ENCODE measurements at regions not wholly inside any gene's neighbourhood (a gene's known extent, or its start where the extent isn't known, plus 50 kb on each side); places are given as distances from the start of the nearest gene placed in this dataset.

DNA sequence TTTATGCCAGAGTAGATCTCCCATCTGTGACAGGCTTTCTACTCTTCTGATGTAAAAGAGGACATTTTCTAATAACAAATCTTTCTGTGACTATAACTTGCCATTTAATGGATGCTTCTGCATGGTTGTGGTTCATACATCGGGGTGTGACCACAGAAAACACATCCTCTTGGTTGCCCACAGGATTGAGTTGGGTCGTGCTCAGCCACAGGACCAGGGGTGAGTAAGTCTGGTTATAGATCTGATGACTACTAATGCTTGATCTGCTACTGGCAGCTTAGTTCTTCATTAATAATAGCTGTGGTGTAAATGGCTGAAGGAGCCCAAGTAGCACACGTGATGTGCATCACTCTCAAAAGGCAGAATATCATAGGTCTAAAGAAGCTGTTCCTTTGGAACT lies 328.2 kb downstream of the RWDD3 start:
- DNase-seq (ENCODE audit: low read depth, low spot score) (no peak), FAIRE-seq (no peak)
- Histone ChIP-seq H3K27ac (ENCODE audit: control insufficient read depth, insufficient read depth, low read length) (no peak overlapping the region), H3K4me3 (ENCODE audit: control insufficient read depth in 2 of 3, extremely low read depth in 1 of 3, insufficient read depth in 2 of 3, low read depth in 1 of 3, low read length in 3 of 3) (no peak overlapping the region), H3K4me2 (ENCODE audit: control insufficient read depth, extremely low read depth, insufficient read depth, low read depth, low read length) (no peak overlapping the region), H4K20me1 (ENCODE audit: control insufficient read depth, extremely low read depth, insufficient read depth, low read length) (no peaks in the 10 kb centered on the region), H3K79me2 (ENCODE audit: control insufficient read depth, insufficient read depth, low read length) (no peaks in the 10 kb centered on the region), H2AFZ (ENCODE audit: control insufficient read depth, low read length) (no peak overlapping the region), H3K36me3 (ENCODE audit: control insufficient read depth in 2 of 2, extremely low read depth in 1 of 2, insufficient read depth in 2 of 2, low read length in 2 of 2) (no peaks in the 10 kb centered on the region), H3K4me1 (ENCODE audit: control insufficient read depth, extremely low read depth, insufficient read depth, low read length) (no peaks in the 10 kb centered on the region), H3K27me3 (ENCODE audit: control insufficient read depth, extremely low read depth, insufficient read depth, low read length) (no peaks in the 10 kb centered on the region), H3K9me1 (ENCODE audit: control insufficient read depth, extremely low read depth, insufficient read depth, low read length) (no peaks in the 10 kb centered on the region), H3K9me3 (ENCODE audit: control insufficient read depth, low read depth, low read length) (no peaks in the 10 kb centered on the region), H3K9ac (ENCODE audit: control insufficient read depth, extremely low read depth, insufficient read depth, low read length) (no peak overlapping the region)
- dilution Hi-C loops (cut with MboI; ENCODE audit: extremely low pct_ligation_motif_present, low sequenced_read_pairs), result no loop called here
- TF ChIP-seq, protein P1, sequence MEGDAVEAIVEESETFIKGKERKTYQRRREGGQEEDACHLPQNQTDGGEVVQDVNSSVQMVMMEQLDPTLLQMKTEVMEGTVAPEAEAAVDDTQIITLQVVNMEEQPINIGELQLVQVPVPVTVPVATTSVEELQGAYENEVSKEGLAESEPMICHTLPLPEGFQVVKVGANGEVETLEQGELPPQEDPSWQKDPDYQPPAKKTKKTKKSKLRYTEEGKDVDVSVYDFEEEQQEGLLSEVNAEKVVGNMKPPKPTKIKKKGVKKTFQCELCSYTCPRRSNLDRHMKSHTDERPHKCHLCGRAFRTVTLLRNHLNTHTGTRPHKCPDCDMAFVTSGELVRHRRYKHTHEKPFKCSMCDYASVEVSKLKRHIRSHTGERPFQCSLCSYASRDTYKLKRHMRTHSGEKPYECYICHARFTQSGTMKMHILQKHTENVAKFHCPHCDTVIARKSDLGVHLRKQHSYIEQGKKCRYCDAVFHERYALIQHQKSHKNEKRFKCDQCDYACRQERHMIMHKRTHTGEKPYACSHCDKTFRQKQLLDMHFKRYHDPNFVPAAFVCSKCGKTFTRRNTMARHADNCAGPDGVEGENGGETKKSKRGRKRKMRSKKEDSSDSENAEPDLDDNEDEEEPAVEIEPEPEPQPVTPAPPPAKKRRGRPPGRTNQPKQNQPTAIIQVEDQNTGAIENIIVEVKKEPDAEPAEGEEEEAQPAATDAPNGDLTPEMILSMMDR (optimal IDR thresholded peaks at IDR 0.05 in 1 of 3, IDR thresholded peaks at IDR 0.05 in 1 of 3, conservative IDR thresholded peaks at IDR 0.05 in 1 of 3; ENCODE audit: extremely low read depth in 1 of 3, insufficient read depth in 2 of 3, low read length in 3 of 3), result no peak
- no peak for TF ChIP-seq EZH2 (IDR thresholded peaks at IDR 0.05; ENCODE audit: low read length)

DNA sequence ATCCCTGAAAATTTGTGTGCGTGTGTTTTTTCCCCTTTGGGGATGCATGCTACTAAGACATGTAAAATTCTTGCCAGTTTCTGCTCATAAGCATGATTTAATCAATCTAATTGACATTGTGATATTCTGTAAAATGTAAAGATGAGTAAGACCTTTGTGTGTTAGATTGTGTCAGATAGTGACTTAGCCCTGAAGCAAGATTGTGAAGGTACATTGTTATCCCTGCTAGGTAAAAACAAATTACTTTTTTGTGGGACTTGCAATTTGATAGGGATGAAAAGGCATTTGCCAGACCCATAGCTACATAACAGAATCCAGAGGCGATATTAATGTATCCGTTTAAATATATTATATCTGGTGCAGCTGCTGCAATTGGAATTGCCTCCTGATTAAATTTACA lies 338.0 kb downstream of the RWDD3 start:
- FAIRE-seq, result no peak
- dilution Hi-C loops (cut with MboI; ENCODE audit: extremely low pct_ligation_motif_present, low sequenced_read_pairs), result no loop called here

More for the DNA sequence above, 338.0 kb downstream of the RWDD3 start:
- DNase-seq (ENCODE audit: low read depth, low spot score), result no peak
- H4K20me1 ChIP-seq (ENCODE audit: control insufficient read depth, extremely low read depth, insufficient read depth, low read length), result no peaks in the 10 kb centered on the region
- no peaks in the 10 kb centered on the region for H3K4me1 ChIP-seq (ENCODE audit: control insufficient read depth, extremely low read depth, insufficient read depth, low read length)
- no peak overlapping the region for H3K4me2 ChIP-seq (ENCODE audit: control insufficient read depth, extremely low read depth, insufficient read depth, low read depth, low read length)
- H3K27ac ChIP-seq (ENCODE audit: control insufficient read depth, insufficient read depth, low read length), result no peak overlapping the region
- TF ChIP-seq, protein P1 (optimal IDR thresholded peaks at IDR 0.05 in 1 of 3, IDR thresholded peaks at IDR 0.05 in 1 of 3, conservative IDR thresholded peaks at IDR 0.05 in 1 of 3; ENCODE audit: extremely low read depth in 1 of 3, insufficient read depth in 2 of 3, low read length in 3 of 3), result no peak
- no peak for TF ChIP-seq EZH2 (IDR thresholded peaks at IDR 0.05; ENCODE audit: low read length)
- no peaks in the 10 kb centered on the region for H3K9me1 ChIP-seq (ENCODE audit: control insufficient read depth, extremely low read depth, insufficient read depth, low read length)
- H3K9me3 ChIP-seq (ENCODE audit: control insufficient read depth, low read depth, low read length), result no peaks in the 10 kb centered on the region
- H3K4me3 ChIP-seq (ENCODE audit: control insufficient read depth in 2 of 3, extremely low read depth in 1 of 3, insufficient read depth in 2 of 3, low read depth in 1 of 3, low read length in 3 of 3), result no peak overlapping the region
- no peak overlapping the region for H2AFZ ChIP-seq (ENCODE audit: control insufficient read depth, low read length)
- no peak overlapping the region for H3K9ac ChIP-seq (ENCODE audit: control insufficient read depth, extremely low read depth, insufficient read depth, low read length)
- H3K79me2 ChIP-seq (ENCODE audit: control insufficient read depth, insufficient read depth, low read length), result no peaks in the 10 kb centered on the region
- no peaks in the 10 kb centered on the region for H3K36me3 ChIP-seq (ENCODE audit: control insufficient read depth in 2 of 2, extremely low read depth in 1 of 2, insufficient read depth in 2 of 2, low read length in 2 of 2)
- H3K27me3 ChIP-seq (ENCODE audit: control insufficient read depth, extremely low read depth, insufficient read depth, low read length), result no peaks in the 10 kb centered on the region

Data from keratinocyte (primary cell).